Panc1 (cell line): ENCODE measurements at regions not wholly inside any gene's neighbourhood (a gene's known extent, or its start where the extent isn't known, plus 50 kb on each side); places are given as distances from the start of the nearest gene placed in this dataset.

Source experiments
- ATAC-seq: fragments of 200-7000 bp; cut with Tn5 transposase; 2 replicates; pipeline ENCODE4 v1.9.1; 2020; ENCODE audit warnings: mild to moderate bottlenecking, moderate library complexity
- BruUV-seq: library from RNA; stranded (reverse); fragments of 400-500 nt; replicated peaks from 2 replicates; lab custom pipeline; 2021; lab: Mats Ljungman, UMichigan
- CTCF ChIA-PET: fragments of 300-600 bp; sonication (Branson Sonifier 250); formaldehyde crosslinking; loops from one replicate; lab custom pipeline; 2022; ENCODE audit warnings: antibody characterized with exemption; lab: Charles Lee
- POLR2A ChIA-PET: fragments of 300-600 bp; sonication (Branson Sonifier 250); formaldehyde crosslinking; loops from one replicate; lab custom pipeline; 2022; ENCODE audit warnings: antibody characterized with exemption; lab: Charles Lee
- DNase-seq: peaks from one replicate; pipeline ENCODE4 v3.0.0-alpha.2; 2010; ENCODE audit warnings: low read depth, low spot score
- H3K27ac ChIP-seq: 2 replicates; pipeline ENCODE4 v1.5.1; 2011; ENCODE audit warnings: mild to moderate bottlenecking, low read length, inconsistent platforms
- H3K27me3 ChIP-seq: fragments of 200-500 bp; sonication (Bioruptor generic); 2 replicates; pipeline ENCODE4 v1.6.0; 2014; ENCODE audit warnings: low read length, inconsistent platforms; ENCODE audit not compliant: control insufficient read depth, insufficient read depth
- H3K36me3 ChIP-seq: fragments of 200-500 bp; sonication (Bioruptor generic); 2 replicates; pipeline ENCODE4 v1.5.1; 2014; ENCODE audit warnings: inconsistent platforms, mild to moderate bottlenecking, low read length, moderate library complexity; ENCODE audit not compliant: control insufficient read depth, insufficient read depth
- H3K4me1 ChIP-seq: 2 replicates; pipeline ENCODE4 v1.5.1; 2011; ENCODE audit warnings: inconsistent platforms, mild to moderate bottlenecking, low read length, moderate library complexity; ENCODE audit not compliant: control insufficient read depth, insufficient read depth
- H3K4me3 ChIP-seq, 2 experiments: 2 replicates each; pipeline ENCODE4 v1.5.1; 2011 to 2012; ENCODE audit warnings: low read depth in 2 of 2, low read length in 2 of 2, mild to moderate bottlenecking in 2 of 2, inconsistent platforms in 1 of 2, moderate library complexity in 1 of 2
- H3K9me3 ChIP-seq: fragments of 200-500 bp; sonication (Bioruptor generic); 2 replicates; pipeline ENCODE4 v1.5.1; 2014; ENCODE audit warnings: low read depth, mild to moderate bottlenecking, inconsistent platforms, low read length, moderate library complexity; ENCODE audit not compliant: control insufficient read depth, insufficient read depth
- POLR2AphosphoS5 ChIP-seq: IDR thresholded peaks from 2 replicates; pipeline ENCODE4 v1.6.1; 2012; ENCODE audit warnings: mild to moderate bottlenecking, low read depth, low read length, moderate library complexity
- SIN3A ChIP-seq: IDR thresholded peaks from 2 replicates; pipeline ENCODE4 v1.6.1; 2012; ENCODE audit warnings: low read depth, mild to moderate bottlenecking, low read length, moderate library complexity, borderline replicate concordance; ENCODE audit not compliant: insufficient read depth
- TCF7L2 ChIP-seq: IDR thresholded peaks from 2 replicates; pipeline ENCODE4 v1.6.1; 2011; ENCODE audit warnings: mild to moderate bottlenecking, low read depth, low read length, inconsistent platforms
- in situ Hi-C: cut with HindIII; loops from 2 replicates; pipeline ENCODE4 v1.10.0; 2016; ENCODE audit warnings: low sequenced_read_pairs, low pct_unique_long_range_greater_than_20kb
- intact Hi-C: fragments of 100-400 bp; cut with micrococcal nuclease; formaldehyde crosslinking; loops from one replicate; pipeline ENCODE4 v1.10.0; 2022; ENCODE audit not compliant: unreplicated experiment
- TF ChIP-seq, protein P1 (sequence below), 2 experiments: IDR thresholded peaks; 2 replicates each; pipeline ENCODE4 v1.6.1; 2011 to 2012; ENCODE audit warnings: low read depth in 2 of 2, control low read depth in 1 of 2, low read length in 1 of 2, mild to moderate bottlenecking in 1 of 2, moderate library complexity in 1 of 2; ENCODE audit not compliant: insufficient read depth in 1 of 2
- TF ChIP-seq, protein P2 (sequence below): fragments of 450-650 bp; IDR thresholded peaks from 2 replicates; pipeline ENCODE4 v1.5.1; 2017; ENCODE audit warnings: mild to moderate bottlenecking

DNA sequence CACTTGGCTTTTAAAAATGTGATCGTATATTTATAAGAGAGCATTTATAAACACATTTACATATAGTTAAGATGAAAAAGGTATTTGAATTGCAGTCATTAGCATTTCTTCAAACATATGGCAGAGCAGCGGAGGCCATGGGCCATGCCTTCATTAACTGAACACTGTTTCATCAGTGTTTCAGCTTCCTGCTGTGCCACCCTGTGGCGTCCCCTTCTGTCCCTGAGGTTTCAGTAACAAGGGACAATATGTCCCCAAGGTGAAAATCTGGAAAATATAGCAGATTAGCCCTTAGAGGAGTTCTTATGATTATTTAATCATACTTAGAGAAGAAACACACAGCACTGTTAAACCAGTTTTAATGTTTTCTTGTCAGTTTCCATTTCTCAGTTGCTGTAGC is 577.8 kb downstream of the ETV1 start:
- no peaks in the 10 kb centered on the region for H3K4me1 ChIP-seq

DNA sequence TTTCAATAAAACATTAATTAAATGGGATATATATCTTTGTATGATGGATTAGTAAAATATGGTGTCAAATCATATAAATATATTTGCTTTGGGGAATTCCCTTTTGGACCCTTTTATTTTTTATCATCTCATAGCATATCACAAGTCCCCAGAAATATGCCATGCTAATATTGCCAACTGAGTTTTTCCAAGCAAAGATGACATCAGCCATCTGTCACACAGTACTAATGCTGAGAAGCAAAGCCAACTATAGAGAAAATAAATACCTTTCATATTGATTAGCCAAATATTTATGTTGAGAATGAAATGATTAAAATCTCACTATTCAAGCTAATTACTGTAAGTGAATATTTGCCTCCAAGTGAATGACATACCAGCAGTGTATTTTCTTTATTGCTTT is 575.3 kb downstream of the ETV1 start:
- no peak for ATAC-seq
- BruUV-seq: no TSS peak
- TF ChIP-seq, protein P1, sequence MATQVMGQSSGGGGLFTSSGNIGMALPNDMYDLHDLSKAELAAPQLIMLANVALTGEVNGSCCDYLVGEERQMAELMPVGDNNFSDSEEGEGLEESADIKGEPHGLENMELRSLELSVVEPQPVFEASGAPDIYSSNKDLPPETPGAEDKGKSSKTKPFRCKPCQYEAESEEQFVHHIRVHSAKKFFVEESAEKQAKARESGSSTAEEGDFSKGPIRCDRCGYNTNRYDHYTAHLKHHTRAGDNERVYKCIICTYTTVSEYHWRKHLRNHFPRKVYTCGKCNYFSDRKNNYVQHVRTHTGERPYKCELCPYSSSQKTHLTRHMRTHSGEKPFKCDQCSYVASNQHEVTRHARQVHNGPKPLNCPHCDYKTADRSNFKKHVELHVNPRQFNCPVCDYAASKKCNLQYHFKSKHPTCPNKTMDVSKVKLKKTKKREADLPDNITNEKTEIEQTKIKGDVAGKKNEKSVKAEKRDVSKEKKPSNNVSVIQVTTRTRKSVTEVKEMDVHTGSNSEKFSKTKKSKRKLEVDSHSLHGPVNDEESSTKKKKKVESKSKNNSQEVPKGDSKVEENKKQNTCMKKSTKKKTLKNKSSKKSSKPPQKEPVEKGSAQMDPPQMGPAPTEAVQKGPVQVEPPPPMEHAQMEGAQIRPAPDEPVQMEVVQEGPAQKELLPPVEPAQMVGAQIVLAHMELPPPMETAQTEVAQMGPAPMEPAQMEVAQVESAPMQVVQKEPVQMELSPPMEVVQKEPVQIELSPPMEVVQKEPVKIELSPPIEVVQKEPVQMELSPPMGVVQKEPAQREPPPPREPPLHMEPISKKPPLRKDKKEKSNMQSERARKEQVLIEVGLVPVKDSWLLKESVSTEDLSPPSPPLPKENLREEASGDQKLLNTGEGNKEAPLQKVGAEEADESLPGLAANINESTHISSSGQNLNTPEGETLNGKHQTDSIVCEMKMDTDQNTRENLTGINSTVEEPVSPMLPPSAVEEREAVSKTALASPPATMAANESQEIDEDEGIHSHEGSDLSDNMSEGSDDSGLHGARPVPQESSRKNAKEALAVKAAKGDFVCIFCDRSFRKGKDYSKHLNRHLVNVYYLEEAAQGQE (IDR thresholded peaks at IDR 0.05; ENCODE audit: insufficient read depth in 1 of 2, low read depth in 2 of 2, low read length in 1 of 2): no peak
- TF ChIP-seq, protein P2, sequence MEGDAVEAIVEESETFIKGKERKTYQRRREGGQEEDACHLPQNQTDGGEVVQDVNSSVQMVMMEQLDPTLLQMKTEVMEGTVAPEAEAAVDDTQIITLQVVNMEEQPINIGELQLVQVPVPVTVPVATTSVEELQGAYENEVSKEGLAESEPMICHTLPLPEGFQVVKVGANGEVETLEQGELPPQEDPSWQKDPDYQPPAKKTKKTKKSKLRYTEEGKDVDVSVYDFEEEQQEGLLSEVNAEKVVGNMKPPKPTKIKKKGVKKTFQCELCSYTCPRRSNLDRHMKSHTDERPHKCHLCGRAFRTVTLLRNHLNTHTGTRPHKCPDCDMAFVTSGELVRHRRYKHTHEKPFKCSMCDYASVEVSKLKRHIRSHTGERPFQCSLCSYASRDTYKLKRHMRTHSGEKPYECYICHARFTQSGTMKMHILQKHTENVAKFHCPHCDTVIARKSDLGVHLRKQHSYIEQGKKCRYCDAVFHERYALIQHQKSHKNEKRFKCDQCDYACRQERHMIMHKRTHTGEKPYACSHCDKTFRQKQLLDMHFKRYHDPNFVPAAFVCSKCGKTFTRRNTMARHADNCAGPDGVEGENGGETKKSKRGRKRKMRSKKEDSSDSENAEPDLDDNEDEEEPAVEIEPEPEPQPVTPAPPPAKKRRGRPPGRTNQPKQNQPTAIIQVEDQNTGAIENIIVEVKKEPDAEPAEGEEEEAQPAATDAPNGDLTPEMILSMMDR: no peak
- TF ChIP-seq POLR2AphosphoS5 (no peak), SIN3A (no peak), TCF7L2 (no peak)
- ChIA-PET POLR2A (no interaction called here), CTCF (no interaction called here)
- Histone ChIP-seq H3K9me3 (peaks cover 21% of the 10 kb centered on the region), H3K27me3 (no peaks in the 10 kb centered on the region), H3K4me3 (no peak overlapping the region), H3K27ac (no peak overlapping the region), H3K36me3 (no peaks in the 10 kb centered on the region), H3K4me1 (no peaks in the 10 kb centered on the region)
- in situ Hi-C loops (no loop called here), intact Hi-C loops (no loop called here)
- DNase-seq: no peak

More for the DNA sequence above, 577.8 kb downstream of the ETV1 start:
- H3K9me3 ChIP-seq: no peaks in the 10 kb centered on the region
- ChIA-PET POLR2A (no interaction called here), CTCF (no interaction called here)
- no peaks in the 10 kb centered on the region for H3K27me3 ChIP-seq
- BruUV-seq: no TSS peak
- DNase-seq (no peak), ATAC-seq (no peak)
- TF ChIP-seq POLR2AphosphoS5 (no peak), TCF7L2 (no peak), SIN3A (no peak)
- TF ChIP-seq, protein P2: 0 out of 2 replicates have a peak, but pooled peaks have one; percentile 15
- TF ChIP-seq, protein P1 (IDR thresholded peaks at IDR 0.05; ENCODE audit: insufficient read depth in 1 of 2, low read depth in 2 of 2, low read length in 1 of 2): no peak
- H3K4me3 ChIP-seq: no peak overlapping the region
- in situ Hi-C loops: no loop called here
- H3K27ac ChIP-seq: no peak overlapping the region
- intact Hi-C loops: no loop called here
- no peaks in the 10 kb centered on the region for H3K36me3 ChIP-seq
